ENCODE measurements at regions not wholly inside any gene's neighbourhood (a gene's known extent, or its start where the extent isn't known, plus 50 kb on each side); places are given as distances from the start of the nearest gene placed in this dataset.

DNA sequence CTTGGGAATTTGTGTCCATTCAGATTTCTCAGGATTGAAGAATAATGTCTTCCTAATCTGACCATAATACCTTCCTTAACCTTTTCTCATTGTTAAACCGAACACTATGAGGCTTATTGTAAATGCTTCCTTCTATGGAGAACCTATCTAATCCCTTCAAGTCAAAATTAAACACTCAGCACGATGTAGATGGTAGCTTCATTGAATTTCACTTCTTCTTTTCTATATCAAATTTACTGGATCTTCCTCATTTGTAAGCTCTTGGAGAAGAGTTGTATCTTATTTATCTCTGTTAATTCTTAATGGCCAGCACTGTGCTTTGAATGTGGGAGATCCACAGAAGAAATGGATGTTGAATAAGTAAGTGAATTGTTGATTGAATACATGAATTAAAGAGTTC is 109.0 kb upstream of the RAPGEF2 start:
- peaks cover 2% of the 10 kb centered on the region for H3K9me3 Mint-ChIP-seq
- no peak for DNase-seq
- CTCF ChIA-PET = no interaction called here
- no peaks in the 10 kb centered on the region for H3K4me1 Mint-ChIP-seq (ENCODE audit: low read depth)
- H3K36me3 Mint-ChIP-seq (ENCODE audit: low read depth) = no peaks in the 10 kb centered on the region
- H3K27ac Mint-ChIP-seq = no peak overlapping the region
- H3K4me3 Mint-ChIP-seq = no peak overlapping the region
- peaks cover 3% of the 10 kb centered on the region for H3K27me3 Mint-ChIP-seq (ENCODE audit: low read depth)
- intact Hi-C loops (cut with micrococcal nuclease) = no loop called here

DNA sequence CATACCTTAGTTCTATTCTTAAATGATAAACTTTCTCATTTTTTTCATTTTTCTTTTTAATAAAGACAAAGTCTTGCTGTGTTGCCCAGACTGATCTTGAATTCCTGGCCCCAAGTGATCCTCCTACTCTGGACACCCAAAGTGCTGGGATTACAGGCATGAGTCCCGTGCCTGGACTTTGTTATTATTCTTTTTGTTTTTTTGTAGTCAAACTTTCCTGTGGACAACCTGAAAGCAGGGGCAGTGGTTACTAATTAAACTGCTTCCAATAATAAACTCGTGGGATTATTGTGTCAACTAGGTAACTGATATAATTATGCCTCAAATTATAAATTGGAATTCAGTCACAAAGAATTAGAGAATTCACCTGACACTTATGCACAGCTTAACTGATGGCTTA is 107.8 kb upstream of the RAPGEF2 start:
- Mint-ChIP-seq H3K27ac (no peak overlapping the region), H3K9me3 (no peaks in the 10 kb centered on the region), H3K4me3 (no peak overlapping the region), H3K36me3 (ENCODE audit: low read depth) (no peaks in the 10 kb centered on the region), H3K27me3 (ENCODE audit: low read depth) (peaks cover 3% of the 10 kb centered on the region), H3K4me1 (ENCODE audit: low read depth) (no peaks in the 10 kb centered on the region)
- DNase-seq = no peak
- intact Hi-C loops (cut with micrococcal nuclease) = no loop called here
- CTCF ChIA-PET = no interaction called here

DNA sequence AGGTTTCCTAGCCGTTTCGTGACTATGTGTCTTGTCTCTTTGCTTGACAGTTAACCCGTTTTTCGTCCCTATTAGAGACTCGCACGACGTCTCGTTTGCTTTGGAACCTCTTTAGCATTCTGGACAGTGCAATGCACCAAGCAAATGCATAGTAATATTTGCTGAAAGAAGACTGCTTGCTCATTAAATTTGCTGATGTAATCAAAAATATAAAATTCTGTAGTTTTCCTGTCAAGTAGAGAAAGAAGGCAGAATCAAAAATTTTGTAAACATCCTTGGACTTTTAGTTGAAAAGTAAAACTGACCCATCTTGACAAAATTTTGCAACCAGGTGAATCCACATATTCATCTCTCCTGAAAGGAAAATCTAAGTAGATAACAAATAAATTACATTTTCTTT is 106.9 kb upstream of the RAPGEF2 start:
- CTCF ChIA-PET = no interaction called here
- Mint-ChIP-seq H3K36me3 (ENCODE audit: low read depth) (no peaks in the 10 kb centered on the region), H3K27me3 (ENCODE audit: low read depth) (peaks cover 6% of the 10 kb centered on the region), H3K4me1 (ENCODE audit: low read depth) (no peaks in the 10 kb centered on the region), H3K9me3 (no peaks in the 10 kb centered on the region), H3K27ac (no peak overlapping the region), H3K4me3 (no peak overlapping the region)
- intact Hi-C loops (cut with micrococcal nuclease) = no loop called here
- DNase-seq = no peak

DNA sequence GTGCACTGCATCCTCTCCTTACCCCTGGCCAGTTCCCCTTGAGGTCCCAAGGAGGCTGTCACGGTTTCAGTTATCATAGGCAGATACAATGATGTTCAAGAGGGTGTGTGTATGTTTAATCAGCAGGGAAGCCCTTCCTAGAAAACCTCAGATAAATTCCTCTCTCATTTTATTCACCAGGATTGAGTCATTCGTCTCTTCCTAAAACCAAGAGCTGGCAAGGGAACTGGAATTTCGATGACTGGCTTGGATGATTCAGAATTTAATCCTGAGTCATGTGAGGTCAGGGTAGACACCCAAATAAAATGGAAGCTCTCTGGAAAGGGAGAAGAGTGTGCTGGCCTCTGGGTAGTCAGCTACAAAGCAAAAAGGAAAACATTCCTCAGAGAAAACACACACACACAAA is 106.2 kb upstream of the RAPGEF2 start:
- intact Hi-C loops (cut with micrococcal nuclease) = no loop called here
- no peaks in the 10 kb centered on the region for H3K36me3 Mint-ChIP-seq (ENCODE audit: low read depth)

DNA sequence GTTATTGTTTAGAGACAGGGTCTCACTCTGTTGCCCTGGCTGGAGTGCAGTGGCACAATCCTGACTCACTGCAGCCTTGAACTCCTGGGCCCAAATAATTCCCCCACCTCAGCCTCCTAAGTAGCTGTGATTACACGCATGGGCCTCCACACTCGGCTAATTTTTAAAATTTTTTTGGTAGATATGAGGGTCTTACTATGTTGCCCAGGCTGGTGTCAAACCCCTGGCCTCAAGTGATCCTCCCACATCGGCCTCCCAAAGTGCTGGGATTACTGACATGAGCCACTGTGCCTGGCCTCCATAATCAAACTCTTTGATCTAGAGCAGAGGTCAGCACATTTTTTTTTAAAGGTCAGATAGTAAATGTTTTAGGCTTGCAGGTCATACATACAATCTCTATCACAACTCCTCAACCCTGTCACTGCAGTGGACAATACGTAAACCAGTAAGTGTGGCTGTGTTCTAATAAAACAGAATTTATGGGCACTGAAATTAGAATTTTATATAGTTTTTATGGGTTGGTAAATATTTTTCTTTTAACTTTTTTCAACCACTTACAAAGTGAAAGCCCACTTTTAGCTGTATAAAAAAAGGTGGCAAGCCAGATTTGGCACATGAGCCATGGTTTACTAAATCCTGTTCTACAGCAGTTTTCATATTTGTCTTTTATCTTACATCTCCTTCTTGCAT is 105.1 kb upstream of the RAPGEF2 start:
- Mint-ChIP-seq H3K36me3 (ENCODE audit: low read depth) (no peaks in the 10 kb centered on the region), H3K27ac (no peak overlapping the region), H3K4me1 (ENCODE audit: low read depth) (peaks cover under 1% of the 10 kb centered on the region), H3K9me3 (no peaks in the 10 kb centered on the region), H3K4me3 (no peak overlapping the region), H3K27me3 (ENCODE audit: low read depth) (peaks cover 7% of the 10 kb centered on the region)
- intact Hi-C loops (cut with micrococcal nuclease) = no loop called here
- CTCF ChIA-PET = interaction anchor here (0.6 to 1.0 kb wide), 2 partner anchors 8 to 146 kb away, joined by 3 read pairs; no protein-coding TSS in a partner anchor
- no peak for DNase-seq

More for the DNA sequence above, 106.2 kb upstream of the RAPGEF2 start:
- Mint-ChIP-seq H3K4me1 (ENCODE audit: low read depth) (no peaks in the 10 kb centered on the region), H3K27me3 (ENCODE audit: low read depth) (peaks cover 7% of the 10 kb centered on the region), H3K9me3 (no peaks in the 10 kb centered on the region), H3K27ac (no peak overlapping the region), H3K4me3 (no peak overlapping the region)
- CTCF ChIA-PET = no interaction called here
- no peak for DNase-seq

DNA sequence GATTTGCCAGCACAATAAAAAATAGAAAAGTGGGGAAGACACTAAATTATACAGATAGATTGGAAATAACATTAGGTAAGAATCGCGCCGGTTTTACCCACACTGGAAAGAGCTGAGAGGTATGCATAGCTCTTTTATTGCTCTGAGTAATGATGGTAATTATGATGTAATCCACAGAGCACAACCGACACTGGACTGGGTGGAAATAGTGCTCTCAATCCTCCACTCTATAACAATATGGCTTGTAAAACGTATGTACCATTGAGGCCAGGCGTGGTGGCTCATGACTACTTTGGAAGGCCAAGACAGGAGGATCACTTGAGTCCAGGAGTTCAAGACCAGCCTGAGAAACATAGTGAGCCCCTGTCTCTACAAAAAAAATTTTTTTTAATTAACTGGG is 104.3 kb upstream of the RAPGEF2 start:
- Mint-ChIP-seq H3K36me3 (ENCODE audit: low read depth) (no peaks in the 10 kb centered on the region), H3K27ac (no peak overlapping the region), H3K4me1 (ENCODE audit: low read depth) (peaks cover 4% of the 10 kb centered on the region), H3K4me3 (no peak overlapping the region), H3K9me3 (no peaks in the 10 kb centered on the region), H3K27me3 (ENCODE audit: low read depth) (peaks cover 7% of the 10 kb centered on the region)
- CTCF ChIA-PET = interaction anchor here (1.0 kb wide), 1 partner anchor 193 kb away, joined by 4 read pairs; no protein-coding TSS in a partner anchor
- intact Hi-C loops (cut with micrococcal nuclease) = no loop called here
- no peak for DNase-seq

DNA sequence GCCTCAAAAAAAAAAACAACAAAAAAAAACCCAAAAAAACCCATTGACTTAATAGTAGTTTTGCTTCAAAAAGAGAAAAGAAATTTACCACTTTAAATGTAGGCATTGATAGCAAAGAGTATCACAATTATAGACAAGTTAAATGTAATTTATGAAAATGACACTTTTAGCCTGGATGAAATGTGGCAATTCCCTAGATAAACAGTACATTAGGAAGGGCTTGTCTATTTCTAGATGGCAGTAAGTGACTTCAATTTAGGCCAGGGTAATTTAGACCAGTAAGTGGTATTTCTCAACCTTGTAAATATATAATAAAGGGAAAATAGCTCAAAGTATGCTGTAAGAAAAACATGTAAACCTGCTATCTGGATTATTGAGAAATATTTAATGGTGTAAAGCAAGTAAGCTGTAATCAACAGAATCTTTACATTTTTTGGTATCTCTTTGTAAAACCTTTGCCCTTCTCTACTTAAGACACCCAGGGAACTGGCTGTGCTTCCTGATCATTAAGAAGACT is 103.7 kb upstream of the RAPGEF2 start:
- no peak for DNase-seq
- intact Hi-C loops (cut with micrococcal nuclease) = no loop called here
- Mint-ChIP-seq H3K4me1 (ENCODE audit: low read depth) (peaks cover 4% of the 10 kb centered on the region), H3K27me3 (ENCODE audit: low read depth) (peaks cover 4% of the 10 kb centered on the region), H3K4me3 (no peak overlapping the region), H3K27ac (no peak overlapping the region), H3K36me3 (ENCODE audit: low read depth) (no peaks in the 10 kb centered on the region), H3K9me3 (no peaks in the 10 kb centered on the region)
- CTCF ChIA-PET = interaction anchor here (1.0 kb wide), 1 partner anchor 193 kb away, joined by 4 read pairs; no protein-coding TSS in a partner anchor

DNA sequence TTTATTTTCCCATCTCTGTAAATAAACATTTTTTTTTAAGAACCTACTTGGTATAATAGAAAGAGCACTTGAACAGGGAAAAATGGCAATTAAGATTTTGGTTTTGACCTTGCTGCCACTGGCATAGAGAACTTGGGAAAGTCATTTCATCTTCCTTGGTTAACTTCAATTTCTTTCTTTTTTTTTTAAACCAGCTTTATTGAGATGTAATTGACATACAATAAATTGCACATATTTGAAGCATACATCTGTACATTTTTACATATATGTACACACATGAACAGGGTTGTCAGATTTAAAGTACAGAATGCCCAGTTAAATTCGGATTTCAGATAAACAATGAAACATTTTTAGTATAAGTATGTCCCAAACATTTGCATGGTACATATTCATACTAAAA is 103.0 kb upstream of the RAPGEF2 start:
- no peak overlapping the region for H3K27ac Mint-ChIP-seq
- H3K36me3 Mint-ChIP-seq (ENCODE audit: low read depth) = no peaks in the 10 kb centered on the region
- H3K4me3 Mint-ChIP-seq = no peak overlapping the region
- peaks cover 4% of the 10 kb centered on the region for H3K27me3 Mint-ChIP-seq (ENCODE audit: low read depth)
- CTCF ChIA-PET = interaction anchor here (1.0 kb wide), 1 partner anchor 192 kb away, joined by 4 read pairs; no protein-coding TSS in a partner anchor
- no peaks in the 10 kb centered on the region for H3K9me3 Mint-ChIP-seq
- no peak for DNase-seq
- intact Hi-C loops (cut with micrococcal nuclease) = no loop called here
- H3K4me1 Mint-ChIP-seq (ENCODE audit: low read depth) = peaks cover 4% of the 10 kb centered on the region

DNA sequence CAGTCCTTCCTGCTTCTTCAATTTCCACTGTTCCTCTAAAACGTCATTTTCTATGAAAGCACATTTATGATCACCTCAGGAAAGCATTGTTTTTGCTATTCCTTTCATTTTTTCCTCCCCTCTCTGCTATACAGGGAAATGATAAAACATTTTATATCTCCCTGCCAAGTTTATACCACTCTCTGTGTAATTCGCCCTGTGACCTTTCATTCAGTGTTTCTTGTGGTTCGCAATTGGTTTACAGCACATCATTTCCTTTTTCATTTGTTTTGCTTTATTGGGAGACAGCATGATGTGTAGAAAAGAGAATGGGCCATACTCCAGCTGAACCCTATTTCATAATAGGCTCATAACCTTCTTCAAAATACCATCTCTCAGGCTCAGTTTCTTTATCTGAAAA is 99.9 kb upstream of the RAPGEF2 start:
- intact Hi-C loops (cut with micrococcal nuclease) = no loop called here
- CTCF ChIA-PET = no interaction called here
- Mint-ChIP-seq H3K27ac (no peak overlapping the region), H3K9me3 (no peaks in the 10 kb centered on the region), H3K4me1 (ENCODE audit: low read depth) (peaks cover 4% of the 10 kb centered on the region), H3K27me3 (ENCODE audit: low read depth) (peaks cover 7% of the 10 kb centered on the region), H3K36me3 (ENCODE audit: low read depth) (no peaks in the 10 kb centered on the region), H3K4me3 (no peak overlapping the region)
- no peak for DNase-seq

DNA sequence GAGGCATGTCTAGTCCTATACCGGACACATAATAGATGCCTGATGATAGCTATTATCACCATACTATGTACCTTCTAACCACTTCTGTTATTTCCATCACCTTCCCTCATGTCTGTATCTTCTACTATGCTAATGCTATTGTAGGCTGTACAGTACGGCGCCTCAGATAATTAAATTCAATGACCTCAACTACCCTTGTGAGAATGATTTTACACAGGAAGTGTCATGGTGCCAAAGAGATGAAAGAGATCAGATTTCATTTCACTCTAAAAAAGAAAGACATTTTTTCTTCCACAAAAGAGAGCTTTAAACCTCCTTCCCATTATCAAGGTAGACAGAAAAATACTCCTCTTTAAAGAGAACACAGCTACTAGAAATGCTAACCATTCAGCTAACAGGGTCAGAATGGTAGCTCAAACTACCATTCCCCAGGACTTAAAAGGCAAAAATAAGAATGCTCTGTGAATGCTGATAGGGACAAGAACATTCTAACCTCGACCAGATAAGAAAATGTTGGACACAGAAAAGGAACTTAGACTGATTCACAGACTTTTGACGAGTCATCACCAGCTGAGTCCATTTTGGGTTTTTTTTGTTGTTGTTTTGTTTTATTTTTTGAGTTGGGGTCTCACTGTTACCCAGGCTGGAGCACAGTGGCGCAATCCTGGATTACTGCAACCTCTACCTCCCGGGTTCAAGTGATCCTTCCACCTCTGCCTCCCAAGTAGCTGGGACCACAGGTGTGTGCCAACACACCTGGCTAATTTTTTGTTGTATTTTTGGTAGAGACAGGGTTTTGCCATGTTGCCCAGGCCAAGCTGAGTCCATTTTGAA is 99.2 kb upstream of the RAPGEF2 start:
- DNase-seq = no peak
- Mint-ChIP-seq H3K4me1 (ENCODE audit: low read depth) (peaks cover 4% of the 10 kb centered on the region), H3K9me3 (no peaks in the 10 kb centered on the region), H3K27me3 (ENCODE audit: low read depth) (peaks cover 7% of the 10 kb centered on the region), H3K27ac (no peak overlapping the region), H3K36me3 (ENCODE audit: low read depth) (no peaks in the 10 kb centered on the region), H3K4me3 (no peak overlapping the region)
- intact Hi-C loops (cut with micrococcal nuclease) = no loop called here
- CTCF ChIA-PET = interaction anchor here (0.6 kb wide), 1 partner anchor 209 kb away, joined by 3 read pairs; no protein-coding TSS in a partner anchor

DNA sequence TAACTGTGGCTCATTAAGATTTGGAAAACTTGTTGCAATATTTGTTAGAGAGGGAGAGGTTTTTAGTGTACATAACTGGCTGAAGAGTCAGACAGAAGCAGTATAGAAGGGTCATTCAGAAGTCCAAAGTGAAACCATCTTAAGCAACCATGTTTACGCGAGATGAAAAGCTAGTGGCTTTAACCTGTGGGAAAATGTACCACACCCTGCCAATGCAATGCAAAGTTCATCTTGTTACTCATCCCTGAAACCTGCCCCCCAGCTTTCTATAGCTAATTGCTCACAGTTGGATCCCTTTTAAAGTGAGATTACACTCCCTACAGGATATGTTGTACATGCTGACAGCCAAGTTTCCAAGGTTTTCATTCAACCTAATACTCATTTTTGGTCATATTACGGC is 96.7 kb upstream of the RAPGEF2 start:
- peaks cover 3% of the 10 kb centered on the region for H3K27me3 Mint-ChIP-seq (ENCODE audit: low read depth)
- intact Hi-C loops (cut with micrococcal nuclease) = no loop called here
- H3K27ac Mint-ChIP-seq = no peak overlapping the region
- peaks cover 4% of the 10 kb centered on the region for H3K4me1 Mint-ChIP-seq (ENCODE audit: low read depth)
- CTCF ChIA-PET = interaction anchor here (0.6 to 1.2 kb wide), 2 partner anchors 9 to 20 kb away, joined by 3 read pairs; no protein-coding TSS in a partner anchor
- no peak overlapping the region for H3K4me3 Mint-ChIP-seq
- H3K9me3 Mint-ChIP-seq = no peaks in the 10 kb centered on the region
- no peak for DNase-seq
- no peaks in the 10 kb centered on the region for H3K36me3 Mint-ChIP-seq (ENCODE audit: low read depth)

DNA sequence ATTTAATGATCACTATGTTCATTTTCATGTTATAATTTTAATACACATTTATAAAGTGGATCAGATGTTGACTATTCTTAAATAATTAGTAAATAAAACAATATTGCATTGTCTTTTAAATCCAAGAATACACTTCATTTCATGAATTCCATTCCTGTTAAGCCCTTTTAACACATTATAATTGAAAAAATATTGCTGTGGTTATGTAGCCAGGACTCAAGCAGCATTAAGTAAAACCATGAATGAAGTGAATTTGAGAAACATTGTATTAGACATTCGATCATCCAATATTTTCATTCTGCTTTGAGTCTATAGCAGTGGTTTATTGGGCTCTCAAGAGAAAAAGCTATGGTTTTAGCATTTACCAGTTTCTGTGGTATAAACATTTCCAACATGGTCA is 94.2 kb upstream of the RAPGEF2 start:
- CTCF ChIA-PET = no interaction called here
- H3K27ac Mint-ChIP-seq = no peak overlapping the region
- no peaks in the 10 kb centered on the region for H3K4me1 Mint-ChIP-seq (ENCODE audit: low read depth)
- H3K27me3 Mint-ChIP-seq (ENCODE audit: low read depth) = peaks cover 3% of the 10 kb centered on the region
- intact Hi-C loops (cut with micrococcal nuclease) = no loop called here
- H3K9me3 Mint-ChIP-seq = no peaks in the 10 kb centered on the region
- H3K4me3 Mint-ChIP-seq = no peak overlapping the region
- no peak for DNase-seq
- H3K36me3 Mint-ChIP-seq (ENCODE audit: low read depth) = no peaks in the 10 kb centered on the region
